Adrenal gland (tissue), 9 donors: ENCODE measurements at regions not wholly inside any gene's neighbourhood (a gene's known extent, or its start where the extent isn't known, plus 50 kb on each side); places are given as distances from the start of the nearest gene placed in this dataset.

Experiments
- DNase-seq, 7 donors: peaks; one replicate each; pipeline ENCODE4 v3.0.0-alpha.2; 2019 to 2020
- H3K27ac ChIP-seq, 5 donors: fragments of 200-600 bp; sonication (generic) in 4 of 5; 1 replicate in 3 of 5; 2 replicates in 2 of 5; pipeline versions ENCODE4 v1.5.1 to v1.8.0; 2016 to 2020; ENCODE audit warnings: mild to moderate bottlenecking in 1 of 5
- H3K27me3 ChIP-seq: fragments of 200-600 bp; 2 replicates; pipeline ENCODE4 v1.8.0; 2021
- H3K36me3 ChIP-seq, 2 donors: fragments of 200-600 bp; replicated peaks in 1 of 2; 1 replicate in 1 of 2; 2 replicates in 1 of 2; pipeline versions ENCODE4 v1.5.1 to v1.8.0; 2018 to 2022
- H3K4me1 ChIP-seq, 2 donors: fragments of 200-600 bp; replicated peaks in 1 of 2; 1 replicate in 1 of 2; 2 replicates in 1 of 2; pipeline versions ENCODE4 v1.5.1 to v1.8.0; 2018 to 2021
- H3K4me3 ChIP-seq, 4 donors: fragments of 200-600 bp; sonication (generic) in 3 of 4; one replicate each; pipeline ENCODE4 v1.5.1; 2016 to 2018
- H3K9me3 ChIP-seq, 3 donors: fragments of 200-600 bp; sonication (generic) in 1 of 3; replicated peaks in 1 of 3; 1 replicate in 2 of 3; 2 replicates in 1 of 3; pipeline versions ENCODE4 v1.5.1 to v1.8.0; 2016 to 2021
- CTCF ChIP-seq, 6 experiments: fragments of 450-650 bp in 4 of 6; fragments of 200-600 bp in 2 of 6; sonication (generic) in 1 of 6; IDR thresholded peaks; 1 replicate in 5 of 6; 2 replicates in 1 of 6; pipeline versions ENCODE4 v1.5.1 to v1.8.0; 2016 to 2021; ENCODE audit warnings: antibody characterized with exemption in 6 of 6, mild to moderate bottlenecking in 2 of 6, moderate library complexity in 1 of 6
- POLR2A ChIP-seq, 2 donors: fragments of 450-650 bp; IDR thresholded peaks; one replicate each; pipeline ENCODE4 v1.6.1; 2017; ENCODE audit warnings: antibody characterized with exemption in 2 of 2, mild to moderate bottlenecking in 2 of 2, moderate library complexity in 1 of 2
- WGBS, 4 donors: extraction: QIAGEN DNeasy Blood & Tissue Kit in 2 of 4; methylation state at CpG; one replicate each; pipeline versions ENCODE4 v1.1.5 to v1.1.7; 2013 to 2017; 5-methylcytosine and 5-hydroxymethylcytosine counted together
- intact Hi-C, 2 donors: fragments of 100-400 bp; cut with DNase I; formaldehyde crosslinking; loops; one replicate each; pipeline versions ENCODE4 v1.14.1 to v1.15.0; 2022 to 2023
- donor health status: healthy with polysubstance abuse.
- donor health status: Bipolar disorder and iron deficiency.
- donor health status: DM: yes; HTN: yes; CAD: no.
- donor health status: DM: no; HTN: no; CAD: no.
- donor health status: DM: no; HTN: no; CAD: no.

GRCh38 chr19:31592456-31592855, 243.2 kb upstream of the TSHZ3 start:
- H3K9me3 ChIP-seq, result no peaks in the 10 kb centered on the region
- H3K27me3 ChIP-seq, result peaks cover 11% of the 10 kb centered on the region
- DNase-seq, result no peak
- 89 to 97% (median 91%) methylated on average over 8 to 14 of the region's 14 CpGs for WGBS, 4 donors
- H3K4me1 ChIP-seq, result no peaks in the 10 kb centered on the region
- intact Hi-C loops, result no loop called here
- TF ChIP-seq POLR2A (IDR thresholded peaks at IDR 0.05) (no peak), CTCF (IDR thresholded peaks at IDR 0.05) (no peak)
- H3K27ac ChIP-seq, result no peak overlapping the region
- H3K36me3 ChIP-seq, result no peaks in the 10 kb centered on the region
- H3K4me3 ChIP-seq, result no peak overlapping the region

- intact Hi-C loops, result no loop called here
Measured at GRCh38 chr19:31594701-31595100, 245.5 kb upstream of the TSHZ3 start.

GRCh38 chr19:31595521-31595920, 246.3 kb upstream of the TSHZ3 start:
- WGBS, 4 donors, result 87 to 98% (median 93%) methylated on average over 4 of the region's 4 CpGs
- intact Hi-C loops, result no loop called here
- no peaks in the 10 kb centered on the region for H3K4me1 ChIP-seq
- H3K27me3 ChIP-seq, result peaks cover 4% of the 10 kb centered on the region
- no peak overlapping the region for H3K4me3 ChIP-seq
- TF ChIP-seq POLR2A (IDR thresholded peaks at IDR 0.05) (no peak), CTCF (IDR thresholded peaks at IDR 0.05) (no peak)
- no peak overlapping the region for H3K27ac ChIP-seq
- DNase-seq, result no peak
- no peaks in the 10 kb centered on the region for H3K36me3 ChIP-seq
- no peaks in the 10 kb centered on the region for H3K9me3 ChIP-seq

More at GRCh38 chr19:31594701-31595100, 245.5 kb upstream of the TSHZ3 start:
- Histone ChIP-seq H3K27me3 (peaks cover 8% of the 10 kb centered on the region), H3K9me3 (no peaks in the 10 kb centered on the region), H3K36me3 (no peaks in the 10 kb centered on the region), H3K27ac (no peak overlapping the region), H3K4me1 (no peaks in the 10 kb centered on the region), H3K4me3 (no peak overlapping the region)
- no peak for DNase-seq
- TF ChIP-seq CTCF (IDR thresholded peaks at IDR 0.05), result no peak
- 71 to 85% (median 77%) methylated on average over 6 of the region's 6 CpGs for WGBS, 4 donors

- Histone ChIP-seq H3K4me1 (no peaks in the 10 kb centered on the region), H3K27ac (no peak overlapping the region), H3K4me3 (no peak overlapping the region), H3K36me3 (no peaks in the 10 kb centered on the region), H3K27me3 (no peaks in the 10 kb centered on the region), H3K9me3 (no peaks in the 10 kb centered on the region)
- DNase-seq, result no peak
- WGBS, 4 donors, result 81 to 93% (median 89%) methylated on average over 8 of the region's 8 CpGs
- intact Hi-C loops, result no loop called here
- TF ChIP-seq POLR2A (IDR thresholded peaks at IDR 0.05) (no peak), CTCF (IDR thresholded peaks at IDR 0.05) (no peak)
Measured at GRCh38 chr19:31596751-31597150, 247.5 kb upstream of the TSHZ3 start.
